ENCODE measurements at regions not wholly inside any gene's neighbourhood (a gene's known extent, or its start where the extent isn't known, plus 50 kb on each side); places are given as distances from the start of the nearest gene placed in this dataset.

DNA sequence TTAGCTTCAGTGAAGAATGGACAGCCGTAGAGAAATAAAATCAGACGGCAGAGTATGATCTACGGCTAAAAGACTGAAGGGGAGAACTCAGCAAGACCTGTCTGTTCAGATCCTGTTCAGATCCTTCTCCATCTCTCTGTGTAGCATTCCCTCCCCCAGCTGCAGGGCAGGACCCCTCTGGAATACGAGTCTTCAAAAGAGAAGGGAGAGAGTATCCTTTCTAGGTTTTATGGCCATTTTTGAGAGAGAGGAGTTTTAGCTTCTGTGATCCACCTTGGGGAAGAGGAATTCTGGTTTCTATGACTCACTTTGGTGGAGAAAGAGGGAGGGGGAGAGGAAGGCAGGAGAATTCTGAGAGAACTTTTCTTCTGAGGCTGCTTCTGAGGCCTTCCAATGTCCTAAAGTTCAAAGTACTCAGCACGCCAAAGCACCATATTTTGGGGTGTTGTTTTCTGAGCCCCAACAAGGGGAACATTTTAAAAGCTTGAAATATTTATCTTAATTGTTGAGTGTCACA is 194.4 kb upstream of the TLE4 start:
- TF ChIP-seq, protein P1, sequence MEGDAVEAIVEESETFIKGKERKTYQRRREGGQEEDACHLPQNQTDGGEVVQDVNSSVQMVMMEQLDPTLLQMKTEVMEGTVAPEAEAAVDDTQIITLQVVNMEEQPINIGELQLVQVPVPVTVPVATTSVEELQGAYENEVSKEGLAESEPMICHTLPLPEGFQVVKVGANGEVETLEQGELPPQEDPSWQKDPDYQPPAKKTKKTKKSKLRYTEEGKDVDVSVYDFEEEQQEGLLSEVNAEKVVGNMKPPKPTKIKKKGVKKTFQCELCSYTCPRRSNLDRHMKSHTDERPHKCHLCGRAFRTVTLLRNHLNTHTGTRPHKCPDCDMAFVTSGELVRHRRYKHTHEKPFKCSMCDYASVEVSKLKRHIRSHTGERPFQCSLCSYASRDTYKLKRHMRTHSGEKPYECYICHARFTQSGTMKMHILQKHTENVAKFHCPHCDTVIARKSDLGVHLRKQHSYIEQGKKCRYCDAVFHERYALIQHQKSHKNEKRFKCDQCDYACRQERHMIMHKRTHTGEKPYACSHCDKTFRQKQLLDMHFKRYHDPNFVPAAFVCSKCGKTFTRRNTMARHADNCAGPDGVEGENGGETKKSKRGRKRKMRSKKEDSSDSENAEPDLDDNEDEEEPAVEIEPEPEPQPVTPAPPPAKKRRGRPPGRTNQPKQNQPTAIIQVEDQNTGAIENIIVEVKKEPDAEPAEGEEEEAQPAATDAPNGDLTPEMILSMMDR (IDR thresholded peaks at IDR 0.05) = no peak
- no peak for TF ChIP-seq ZFX (IDR thresholded peaks at IDR 0.05; ENCODE audit: borderline replicate concordance)

Data from 22Rv1 (cell line).